A673 (cell line): ENCODE measurements at regions not wholly inside any gene's neighbourhood (a gene's known extent, or its start where the extent isn't known, plus 50 kb on each side); places are given as distances from the start of the nearest gene placed in this dataset.

Experiments used
- BruUV-seq: library from RNA; stranded (reverse); fragments of 400-500 nt; replicated peaks from 2 replicates; lab custom pipeline; 2021; lab: Mats Ljungman, UMichigan
- CTCF ChIA-PET: fragments of 300-600 bp; sonication (Branson Sonifier 250); formaldehyde crosslinking; loops from one replicate; lab custom pipeline; 2022; ENCODE audit warnings: antibody characterized with exemption; lab: Charles Lee
- POLR2A ChIA-PET: fragments of 300-600 bp; sonication (Branson Sonifier 250); formaldehyde crosslinking; loops from one replicate; lab custom pipeline; 2022; ENCODE audit warnings: antibody characterized with exemption; ENCODE audit not compliant: low non-redundant PET; lab: Charles Lee
- DNase-seq: peaks from one replicate; pipeline ENCODE4 v3.0.0-alpha.2; 2015; ENCODE audit warnings: low spot score
- H3K27ac ChIP-seq: fragments of 200-600 bp; sonication (generic); 2 replicates; pipeline ENCODE4 v1.5.1; 2016; ENCODE audit warnings: mixed run types, low read depth, mild to moderate bottlenecking, mixed read lengths, antibody characterized with exemption, low read length; ENCODE audit not compliant: poor library complexity, severe bottlenecking
- H3K27me3 ChIP-seq: fragments of 200-600 bp; sonication (generic); replicated peaks from 2 replicates; pipeline ENCODE4 v1.6.1; 2017; ENCODE audit warnings: mixed run types, low read depth, mild to moderate bottlenecking, mixed read lengths, antibody characterized with exemption, low read length; ENCODE audit not compliant: insufficient read depth, poor library complexity
- H3K36me3 ChIP-seq: fragments of 200-600 bp; sonication (generic); 2 replicates; pipeline ENCODE4 v1.6.1; 2016; ENCODE audit warnings: mixed run types, mild to moderate bottlenecking, mixed read lengths, antibody characterized with exemption, low read length; ENCODE audit not compliant: insufficient read depth, poor library complexity, severe bottlenecking
- H3K4me1 ChIP-seq: fragments of 200-600 bp; sonication (generic); 2 replicates; pipeline ENCODE4 v1.6.1; 2017; ENCODE audit warnings: mixed run types, mild to moderate bottlenecking, mixed read lengths, antibody characterized with exemption, low read length; ENCODE audit not compliant: insufficient read depth, poor library complexity, severe bottlenecking
- H3K4me3 ChIP-seq: fragments of 200-600 bp; sonication (generic); 2 replicates; pipeline ENCODE4 v1.5.1; 2016; ENCODE audit warnings: low read depth, mixed run types, mild to moderate bottlenecking, mixed read lengths, low read length; ENCODE audit not compliant: poor library complexity, severe bottlenecking
- H3K9me3 ChIP-seq: fragments of 200-600 bp; sonication (generic); 2 replicates; pipeline ENCODE4 v1.6.1; 2016; ENCODE audit warnings: mixed run types, low read depth, mild to moderate bottlenecking, mixed read lengths, antibody characterized with exemption, low read length; ENCODE audit not compliant: poor library complexity, severe bottlenecking
- CTCF ChIP-seq: fragments of 300-800, 200-600 bp; sonication (generic); conservative IDR thresholded peaks from 2 replicates; pipeline ENCODE4 v1.5.1; 2017; ENCODE audit warnings: low read depth, mild to moderate bottlenecking, antibody characterized with exemption, low read length, moderate library complexity, mixed read lengths
- EZH2 ChIP-seq: fragments of 200-600 bp; sonication (generic); IDR thresholded peaks from 2 replicates; pipeline ENCODE4 v1.6.1; 2017; ENCODE audit warnings: borderline replicate concordance, low read depth, mild to moderate bottlenecking, mixed read lengths, antibody characterized with exemption, low read length; ENCODE audit not compliant: poor library complexity, severe bottlenecking
- intact Hi-C: fragments of 100-400 bp; cut with micrococcal nuclease; formaldehyde crosslinking; loops from one replicate; pipeline ENCODE4 v1.10.0; 2022; ENCODE audit not compliant: unreplicated experiment

- Histone ChIP-seq H3K27ac (no peak overlapping the region), H3K27me3 (no peaks in the 10 kb centered on the region), H3K36me3 (no peaks in the 10 kb centered on the region), H3K9me3 (no peaks in the 10 kb centered on the region), H3K4me3 (no peak overlapping the region), H3K4me1 (no peaks in the 10 kb centered on the region)
- intact Hi-C loops, result no loop called here
- TF ChIP-seq CTCF (no peak), EZH2 (no peak)
- BruUV-seq, result no TSS peak
- POLR2A ChIA-PET, result no interaction called here
- no peak for DNase-seq
- CTCF ChIA-PET, result no interaction called here
Measured at GRCh38 chr10:129107525-129107924, 359.5 kb upstream of the MGMT start.

- H3K27me3 ChIP-seq, result no peaks in the 10 kb centered on the region
- BruUV-seq, result no TSS peak
- H3K36me3 ChIP-seq, result no peaks in the 10 kb centered on the region
- intact Hi-C loops, result no loop called here
- CTCF ChIA-PET, result no interaction called here
- no peak overlapping the region for H3K4me3 ChIP-seq
- H3K27ac ChIP-seq, result no peak overlapping the region
- no peaks in the 10 kb centered on the region for H3K4me1 ChIP-seq
- DNase-seq, result no peak
- POLR2A ChIA-PET, result no interaction called here
- TF ChIP-seq EZH2 (no peak), CTCF (no peak)
- no peaks in the 10 kb centered on the region for H3K9me3 ChIP-seq
Measured at GRCh38 chr10:129108378-129108777, 358.7 kb upstream of the MGMT start.

GRCh38 chr10:129108994-129109393 lies 358.0 kb upstream of the MGMT start:
- TF ChIP-seq EZH2, result no peak
- TF ChIP-seq CTCF, result no peak
- no peak overlapping the region for H3K27ac ChIP-seq
- POLR2A ChIA-PET, result no interaction called here
- no peaks in the 10 kb centered on the region for H3K27me3 ChIP-seq
- no peaks in the 10 kb centered on the region for H3K9me3 ChIP-seq
- no peak for DNase-seq
- CTCF ChIA-PET, result no interaction called here
- H3K4me1 ChIP-seq, result no peaks in the 10 kb centered on the region
- H3K36me3 ChIP-seq, result no peaks in the 10 kb centered on the region
- no peak overlapping the region for H3K4me3 ChIP-seq
- intact Hi-C loops, result no loop called here
- no TSS peak for BruUV-seq
